ENCODE measurements at regions not wholly inside any gene's neighbourhood (a gene's known extent, or its start where the extent isn't known, plus 50 kb on each side); places are given as distances from the start of the nearest gene placed in this dataset.
"Not testable (repeated sequence)": the region's sequence is repeated elsewhere in the genome, so short reads cannot be mapped to it uniquely, and the experiment has no call there.

DNA sequence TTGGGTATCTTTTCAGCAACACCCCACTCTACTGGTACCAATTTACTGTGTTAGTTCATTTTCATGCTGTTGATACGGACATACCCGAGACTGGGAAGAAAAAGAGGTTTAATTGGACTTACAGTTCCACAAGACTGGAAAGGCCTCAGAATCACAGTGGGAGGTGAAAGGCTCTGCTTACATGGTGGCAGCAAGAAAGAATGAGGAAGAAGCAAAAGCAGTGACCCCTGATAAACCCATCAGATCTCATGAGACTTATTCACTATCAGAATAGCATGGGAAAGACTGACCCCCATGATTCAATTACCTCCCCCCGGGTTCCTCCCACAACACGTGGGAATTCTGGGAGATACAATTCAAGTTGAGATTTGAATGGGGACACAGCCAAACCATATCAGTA lies 473.1 kb downstream of the RNF144A start:
- H3K4me1 Mint-ChIP-seq (ENCODE audit: low read depth); H3K27me3 Mint-ChIP-seq; H3K9me3 Mint-ChIP-seq (ENCODE audit: low read depth); H3K4me3 Mint-ChIP-seq; H3K27ac Mint-ChIP-seq; H3K36me3 Mint-ChIP-seq: not testable (repeated sequence)

DNA sequence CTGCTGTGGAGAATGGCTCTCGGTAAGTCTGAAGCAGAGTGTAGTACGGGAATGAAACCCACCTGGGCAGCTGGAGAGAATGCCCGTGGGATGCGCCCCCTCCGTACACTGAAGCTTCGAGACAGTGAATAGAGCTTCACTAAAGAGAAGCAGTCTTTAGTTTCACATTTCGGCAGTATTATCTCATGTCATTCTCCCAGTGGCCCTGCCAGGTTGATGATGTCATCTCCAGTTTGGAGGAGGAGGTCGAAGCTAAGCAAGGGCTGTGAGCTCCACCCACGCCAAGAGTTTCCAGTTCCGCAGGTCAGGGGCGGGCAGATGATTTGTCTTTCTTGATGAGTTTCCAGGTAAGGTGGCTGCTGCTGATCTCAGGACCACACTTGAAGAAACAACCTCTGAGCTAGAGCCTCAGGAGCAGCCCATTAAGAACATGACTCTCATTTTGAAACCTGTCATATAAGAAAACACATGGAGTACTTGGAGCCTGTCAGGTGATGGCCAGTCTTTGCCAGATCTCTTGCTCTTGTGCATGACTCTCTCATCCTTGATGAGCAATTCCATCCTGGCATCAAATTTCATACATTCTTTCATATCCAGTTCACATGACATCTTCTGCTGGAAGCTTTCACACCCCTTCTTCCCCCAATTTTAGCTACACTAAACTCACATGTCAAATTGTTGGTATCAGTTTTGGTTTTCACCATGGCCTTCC lies 475.0 kb downstream of the RNF144A start:
- no peak overlapping the region for H3K4me3 Mint-ChIP-seq
- H3K9me3 Mint-ChIP-seq (ENCODE audit: low read depth): no peaks in the 10 kb centered on the region
- no peaks in the 10 kb centered on the region for H3K36me3 Mint-ChIP-seq
- H3K27ac Mint-ChIP-seq: no peak overlapping the region
- no peaks in the 10 kb centered on the region for H3K4me1 Mint-ChIP-seq (ENCODE audit: low read depth)
- no peaks in the 10 kb centered on the region for H3K27me3 Mint-ChIP-seq

DNA sequence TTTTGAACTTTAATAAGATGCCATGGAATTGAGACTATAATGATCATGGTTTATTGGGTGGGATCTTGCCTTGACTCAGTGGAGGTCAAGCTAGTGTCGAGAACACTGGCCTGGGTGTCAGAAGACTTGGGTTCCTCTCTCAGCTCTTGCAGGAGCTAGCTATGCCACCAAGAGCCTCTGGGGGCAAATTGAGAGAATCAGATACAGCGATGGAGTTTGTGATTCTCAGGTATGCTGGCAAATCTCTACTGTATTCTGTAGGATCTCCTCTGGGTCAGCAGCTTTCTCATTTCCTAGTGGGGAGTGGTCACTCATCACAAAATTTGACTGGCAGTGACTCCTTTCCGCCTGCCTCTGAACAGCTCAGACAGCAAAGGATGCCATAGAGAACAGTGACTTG lies 477.0 kb downstream of the RNF144A start:
- Mint-ChIP-seq H3K9me3 (ENCODE audit: low read depth) (no peaks in the 10 kb centered on the region), H3K36me3 (no peaks in the 10 kb centered on the region), H3K27me3 (no peaks in the 10 kb centered on the region), H3K4me3 (no peak overlapping the region), H3K4me1 (ENCODE audit: low read depth) (no peaks in the 10 kb centered on the region), H3K27ac (no peak overlapping the region)

DNA sequence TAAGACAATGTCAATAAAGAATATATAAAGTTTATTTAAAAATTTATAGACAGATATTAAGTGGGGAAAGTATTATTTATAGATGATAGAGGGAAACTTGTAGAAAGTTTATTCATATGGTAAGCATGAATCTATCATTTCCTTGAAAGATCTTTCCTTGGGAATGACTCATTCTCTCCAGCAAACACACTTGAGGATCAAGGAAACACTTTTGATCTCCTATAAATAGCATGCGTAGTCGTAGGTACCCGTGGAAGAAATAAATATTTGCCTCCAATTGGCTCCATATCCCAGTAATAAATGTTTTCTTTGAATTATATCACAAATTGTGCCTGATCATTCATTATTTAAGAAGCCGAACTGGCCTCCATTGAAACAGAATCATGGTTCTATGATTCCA lies 483.4 kb downstream of the RNF144A start:
- Mint-ChIP-seq H3K4me3 (no peak overlapping the region), H3K4me1 (ENCODE audit: low read depth) (peaks cover 18% of the 10 kb centered on the region), H3K27ac (no peak overlapping the region), H3K9me3 (ENCODE audit: low read depth) (no peaks in the 10 kb centered on the region), H3K27me3 (peaks cover 11% of the 10 kb centered on the region), H3K36me3 (no peaks in the 10 kb centered on the region)

DNA sequence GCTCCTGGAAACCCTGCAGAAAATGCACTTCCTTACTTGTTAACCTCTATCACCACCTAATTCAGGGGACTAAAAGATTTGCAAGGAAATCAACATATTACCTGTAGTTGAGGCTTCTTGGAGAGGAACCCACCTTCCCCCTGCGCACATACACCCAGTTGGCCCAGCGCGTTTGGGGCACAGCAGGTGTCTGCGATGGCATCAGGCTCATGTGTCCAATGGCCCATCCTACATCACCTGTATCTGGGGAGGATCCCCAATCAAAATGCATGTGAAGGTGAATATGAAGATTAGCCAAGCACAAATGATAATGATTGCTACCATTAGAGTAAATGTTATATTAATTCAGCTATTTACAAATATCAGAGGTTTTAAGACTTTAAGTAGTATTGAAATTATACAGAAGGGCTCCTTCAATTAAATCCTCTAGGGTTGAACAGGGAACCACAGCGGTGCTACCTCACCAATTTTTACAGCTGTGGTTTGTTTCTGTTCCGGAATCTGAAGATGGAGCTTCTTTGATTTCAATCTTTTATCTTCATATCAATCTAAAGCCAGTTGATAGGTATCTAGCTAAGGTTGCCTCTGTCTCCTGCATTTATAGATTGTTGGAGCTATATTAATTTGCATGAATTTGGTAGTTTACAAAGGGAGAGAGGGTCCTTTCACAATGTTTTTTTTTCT lies 486.0 kb downstream of the RNF144A start:
- peaks cover 18% of the 10 kb centered on the region for H3K4me1 Mint-ChIP-seq (ENCODE audit: low read depth)
- H3K9me3 Mint-ChIP-seq (ENCODE audit: low read depth): no peaks in the 10 kb centered on the region
- peak overlapping the region; percentile 31 for H3K27ac Mint-ChIP-seq
- peaks cover 24% of the 10 kb centered on the region for H3K27me3 Mint-ChIP-seq
- no peaks in the 10 kb centered on the region for H3K36me3 Mint-ChIP-seq
- no peak overlapping the region for H3K4me3 Mint-ChIP-seq

DNA sequence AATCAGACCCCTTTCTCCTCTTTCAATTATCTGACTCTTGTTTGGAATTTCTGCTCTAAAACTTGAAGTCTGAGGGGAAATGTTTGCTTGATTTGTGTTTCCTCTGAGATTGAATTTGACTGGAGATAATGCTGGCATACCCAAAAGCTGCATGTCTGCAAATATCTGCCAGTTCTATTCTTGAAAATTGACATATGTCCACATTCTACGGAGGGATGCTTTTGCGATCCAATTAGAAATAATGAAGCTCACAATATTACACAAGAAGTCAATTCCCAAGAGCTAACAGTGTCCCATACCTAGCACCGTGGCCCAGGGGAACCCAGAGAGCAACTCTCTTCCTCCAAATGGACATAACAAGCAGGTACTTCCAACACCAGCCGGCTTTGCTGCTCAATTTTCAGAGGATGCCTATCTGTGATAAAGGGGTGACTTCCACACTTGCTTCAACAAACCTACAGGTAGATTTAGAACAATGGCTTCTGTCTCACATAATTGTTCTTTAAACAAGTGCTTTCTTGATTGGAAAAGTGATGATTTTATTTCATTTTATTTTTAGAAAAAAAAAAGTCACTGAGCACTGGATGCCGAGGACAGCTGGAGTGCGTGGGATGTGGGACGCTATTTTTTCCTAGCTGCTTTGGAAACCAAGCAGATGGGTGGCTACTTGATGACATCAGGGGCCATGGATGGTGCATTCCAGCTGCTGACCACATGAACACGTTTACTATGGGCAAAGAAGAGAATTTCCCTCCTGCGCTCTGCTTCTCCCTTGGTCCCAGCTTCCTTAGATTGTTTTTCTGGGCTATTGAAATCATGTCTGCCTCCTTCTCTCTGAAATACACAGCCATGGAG lies 488.9 kb downstream of the RNF144A start:
- peaks cover 22% of the 10 kb centered on the region for H3K27me3 Mint-ChIP-seq
- H3K36me3 Mint-ChIP-seq: no peaks in the 10 kb centered on the region
- no peak overlapping the region for H3K27ac Mint-ChIP-seq
- peaks cover 18% of the 10 kb centered on the region for H3K4me1 Mint-ChIP-seq (ENCODE audit: low read depth)
- no peaks in the 10 kb centered on the region for H3K9me3 Mint-ChIP-seq (ENCODE audit: low read depth)
- H3K4me3 Mint-ChIP-seq: no peak overlapping the region

DNA sequence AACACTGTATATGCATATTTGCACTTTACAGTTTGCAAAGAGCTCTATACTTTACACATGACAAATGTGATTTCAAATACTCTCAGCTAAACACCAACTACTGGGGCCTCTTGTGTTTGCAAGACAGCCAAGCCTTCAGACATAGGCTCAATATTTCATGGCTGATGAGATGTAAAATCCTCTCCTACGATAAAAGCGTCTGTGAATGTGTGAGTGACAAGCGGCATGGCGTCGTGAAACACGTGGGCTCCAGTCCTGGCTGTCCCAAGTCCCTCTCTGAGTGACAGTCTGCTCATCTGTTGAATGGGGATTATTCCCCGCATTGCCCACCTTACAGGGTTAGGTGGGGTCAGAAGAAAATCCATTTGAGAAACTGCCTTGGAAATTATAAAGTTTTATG lies 489.8 kb downstream of the RNF144A start:
- H3K4me3 Mint-ChIP-seq: no peak overlapping the region
- peaks cover 20% of the 10 kb centered on the region for H3K27me3 Mint-ChIP-seq
- peaks cover 18% of the 10 kb centered on the region for H3K4me1 Mint-ChIP-seq (ENCODE audit: low read depth)
- no peaks in the 10 kb centered on the region for H3K36me3 Mint-ChIP-seq
- no peak overlapping the region for H3K27ac Mint-ChIP-seq
- no peaks in the 10 kb centered on the region for H3K9me3 Mint-ChIP-seq (ENCODE audit: low read depth)

DNA sequence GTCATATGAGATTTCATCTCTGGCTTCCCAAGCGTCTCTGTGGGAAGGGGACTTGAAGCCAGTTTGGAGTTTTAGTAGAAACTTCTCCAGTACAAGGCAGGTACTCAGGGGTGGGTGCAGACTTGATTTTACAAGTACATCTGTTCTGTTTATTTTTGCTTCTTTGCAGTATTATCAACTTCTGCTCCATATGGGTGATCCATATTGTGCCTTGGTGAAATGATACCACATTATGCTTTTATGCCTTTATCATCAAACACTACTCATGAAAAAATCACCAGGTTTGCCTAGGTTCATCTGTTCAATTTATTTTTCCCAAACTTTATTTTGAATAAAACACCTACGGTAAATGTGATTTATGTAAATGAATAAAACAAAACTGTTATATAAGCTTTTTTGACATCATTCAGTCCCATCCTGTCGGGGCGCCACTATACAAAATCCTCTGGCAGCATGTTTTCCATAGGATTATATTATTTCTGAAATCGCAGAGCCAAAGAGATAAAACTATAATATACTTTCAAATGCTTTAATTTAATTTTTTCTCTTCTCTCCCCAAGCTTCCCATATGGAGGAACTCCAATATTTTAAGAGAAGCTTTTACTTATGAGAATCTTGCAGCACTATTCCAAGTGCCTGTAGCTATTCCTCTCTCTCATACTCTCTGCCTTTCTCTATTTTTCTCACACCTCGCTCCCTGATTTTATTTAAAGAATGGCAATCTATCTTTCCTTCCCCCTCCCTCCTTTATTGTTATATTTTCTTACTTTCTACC lies 490.9 kb downstream of the RNF144A start:
- H3K9me3 Mint-ChIP-seq (ENCODE audit: low read depth): no peaks in the 10 kb centered on the region
- H3K27ac Mint-ChIP-seq: no peak overlapping the region
- peaks cover 9% of the 10 kb centered on the region for H3K4me1 Mint-ChIP-seq (ENCODE audit: low read depth)
- H3K4me3 Mint-ChIP-seq: no peak overlapping the region
- no peaks in the 10 kb centered on the region for H3K36me3 Mint-ChIP-seq
- H3K27me3 Mint-ChIP-seq: peaks cover 17% of the 10 kb centered on the region

DNA sequence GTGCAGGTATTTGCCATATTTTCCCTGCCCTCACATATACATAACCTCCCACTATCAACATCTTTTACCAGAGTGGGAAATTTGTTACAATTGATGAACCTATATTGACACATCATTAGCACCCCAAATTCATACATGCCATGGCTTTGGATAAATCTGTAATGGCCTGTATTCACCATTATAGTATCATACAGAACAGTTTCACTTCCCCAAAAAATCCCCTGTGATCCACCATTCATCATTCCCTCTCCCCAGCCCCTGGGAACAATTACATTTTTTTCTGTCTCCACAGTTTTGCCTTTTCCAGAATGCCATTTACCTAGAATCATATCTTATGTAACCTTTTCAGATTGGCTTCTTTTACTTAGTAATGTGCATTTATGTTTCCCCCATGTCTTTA lies 494.5 kb downstream of the RNF144A start:
- Mint-ChIP-seq H3K4me3 (no peak overlapping the region), H3K4me1 (ENCODE audit: low read depth) (no peaks in the 10 kb centered on the region), H3K27ac (no peak overlapping the region), H3K27me3 (peaks cover 8% of the 10 kb centered on the region), H3K9me3 (ENCODE audit: low read depth) (no peaks in the 10 kb centered on the region), H3K36me3 (no peaks in the 10 kb centered on the region)

DNA sequence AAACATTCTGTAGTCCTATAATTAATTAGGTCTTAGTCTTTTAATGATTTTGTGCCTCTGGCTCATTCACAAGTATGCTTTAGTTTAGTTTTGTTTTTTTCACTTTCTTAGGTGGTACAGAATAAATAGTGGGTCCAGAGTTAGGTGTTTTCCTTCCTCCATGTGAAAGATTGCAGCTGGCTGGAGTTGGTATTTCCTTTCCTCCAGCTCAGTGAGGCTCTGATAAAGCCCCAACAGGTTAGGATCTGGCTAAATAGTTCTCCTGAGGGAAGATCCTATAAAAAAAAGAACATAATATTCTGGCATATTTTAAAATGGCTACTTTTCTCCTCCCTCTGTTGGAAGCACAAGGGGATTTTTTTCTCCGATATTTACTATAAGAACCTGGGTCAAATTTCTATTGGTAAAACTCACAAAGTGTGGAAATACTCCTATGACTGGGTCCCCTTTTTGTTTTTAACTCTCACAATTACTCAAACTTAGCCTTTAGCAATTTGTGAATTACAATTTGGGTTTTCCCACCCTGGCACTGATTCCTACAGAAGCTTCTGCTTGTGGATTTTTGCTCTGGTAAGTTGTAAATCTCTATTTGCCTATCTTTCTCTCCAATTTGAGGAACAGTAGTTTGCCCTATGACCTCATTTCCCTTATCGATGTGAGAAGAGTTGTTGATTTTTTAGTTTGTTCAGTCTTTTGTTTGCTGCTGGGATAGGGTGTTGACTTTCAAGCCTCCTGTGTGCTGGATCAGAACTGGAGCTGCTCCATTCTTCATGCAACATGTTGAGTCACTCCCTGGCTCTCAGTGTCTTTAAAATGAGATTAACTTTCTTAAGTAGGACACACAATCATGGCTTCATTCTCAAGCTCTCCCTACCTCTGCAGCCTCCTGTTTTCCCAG lies 500.9 kb downstream of the RNF144A start:
- H3K27ac Mint-ChIP-seq: no peak overlapping the region
- peaks cover 2% of the 10 kb centered on the region for H3K27me3 Mint-ChIP-seq
- peaks cover 3% of the 10 kb centered on the region for H3K4me1 Mint-ChIP-seq (ENCODE audit: low read depth)
- peaks cover 11% of the 10 kb centered on the region for H3K36me3 Mint-ChIP-seq
- H3K4me3 Mint-ChIP-seq: no peak overlapping the region
- peaks cover 5% of the 10 kb centered on the region for H3K9me3 Mint-ChIP-seq (ENCODE audit: low read depth)

DNA sequence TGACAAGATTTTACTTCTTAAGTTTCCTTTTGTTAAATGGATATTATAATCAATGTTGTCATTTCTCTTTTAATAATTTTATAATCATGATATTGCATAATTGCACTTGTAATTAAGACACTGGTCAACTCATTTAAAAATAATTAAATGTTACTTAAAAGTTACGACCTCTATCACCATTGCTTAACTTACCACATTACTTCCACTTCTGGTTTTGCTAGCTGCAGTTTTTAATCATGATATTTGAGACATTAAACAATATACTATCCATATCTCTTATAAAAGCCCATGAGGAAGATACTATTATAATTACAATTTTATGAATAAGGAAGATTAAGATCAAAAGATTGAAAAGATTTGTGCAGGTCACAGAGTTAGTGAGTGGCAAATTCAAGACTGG lies 502.0 kb downstream of the RNF144A start:
- Mint-ChIP-seq H3K9me3 (ENCODE audit: low read depth) (peaks cover 5% of the 10 kb centered on the region), H3K36me3 (peaks cover 11% of the 10 kb centered on the region), H3K27ac (no peak overlapping the region), H3K4me1 (ENCODE audit: low read depth) (peaks cover 3% of the 10 kb centered on the region), H3K4me3 (no peak overlapping the region), H3K27me3 (peaks cover 2% of the 10 kb centered on the region)

DNA sequence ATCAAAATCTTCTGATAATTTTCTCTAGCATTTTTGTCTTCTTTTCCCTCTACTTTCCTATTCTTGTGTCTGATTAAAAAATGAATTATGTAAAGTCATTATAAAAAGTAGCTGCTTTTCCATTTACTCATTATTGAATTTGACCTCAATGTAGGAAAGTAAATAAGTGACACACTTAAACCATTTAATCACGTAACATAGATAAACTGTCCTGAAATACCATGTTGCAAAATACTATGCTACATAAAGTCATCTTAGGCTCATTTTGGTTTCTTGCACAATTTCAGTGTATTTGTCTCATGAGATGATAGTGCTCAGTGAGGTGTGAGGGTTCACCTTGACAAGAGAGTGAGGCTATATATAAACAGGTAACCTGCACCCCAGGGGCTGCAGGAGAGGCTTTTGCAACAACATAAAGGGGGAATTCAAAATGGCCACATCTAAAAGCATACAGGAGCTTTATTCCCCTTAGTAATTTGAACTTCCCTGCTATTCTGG lies 502.7 kb downstream of the RNF144A start:
- Mint-ChIP-seq H3K27ac (no peak overlapping the region), H3K27me3 (peaks cover 2% of the 10 kb centered on the region), H3K9me3 (ENCODE audit: low read depth) (peaks cover 5% of the 10 kb centered on the region), H3K4me1 (ENCODE audit: low read depth) (peaks cover 3% of the 10 kb centered on the region), H3K36me3 (peaks cover 11% of the 10 kb centered on the region), H3K4me3 (no peak overlapping the region)

DNA sequence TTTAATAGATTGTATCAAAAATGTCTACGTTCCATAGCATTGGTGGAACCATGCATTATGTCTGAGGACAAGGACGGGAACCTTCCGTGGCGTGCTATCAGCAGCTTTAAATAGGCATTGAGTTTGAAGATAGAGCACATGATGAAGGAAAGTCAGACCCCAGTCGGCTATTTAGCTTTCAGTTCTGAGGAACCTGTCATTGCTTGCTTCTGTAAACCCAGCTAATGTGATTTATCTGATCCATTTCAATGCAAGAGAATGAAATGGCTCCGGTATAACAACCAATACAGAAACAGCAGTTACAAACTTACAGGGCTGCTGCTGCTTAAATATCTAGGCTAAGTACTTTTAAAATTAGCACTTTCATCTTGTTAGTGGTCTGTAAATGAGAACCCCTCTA lies 503.3 kb downstream of the RNF144A start:
- H3K27ac Mint-ChIP-seq: no peak overlapping the region
- H3K4me3 Mint-ChIP-seq: no peak overlapping the region
- H3K27me3 Mint-ChIP-seq: peaks cover 2% of the 10 kb centered on the region
- peaks cover 3% of the 10 kb centered on the region for H3K4me1 Mint-ChIP-seq (ENCODE audit: low read depth)
- peaks cover 11% of the 10 kb centered on the region for H3K36me3 Mint-ChIP-seq
- peaks cover 5% of the 10 kb centered on the region for H3K9me3 Mint-ChIP-seq (ENCODE audit: low read depth)

DNA sequence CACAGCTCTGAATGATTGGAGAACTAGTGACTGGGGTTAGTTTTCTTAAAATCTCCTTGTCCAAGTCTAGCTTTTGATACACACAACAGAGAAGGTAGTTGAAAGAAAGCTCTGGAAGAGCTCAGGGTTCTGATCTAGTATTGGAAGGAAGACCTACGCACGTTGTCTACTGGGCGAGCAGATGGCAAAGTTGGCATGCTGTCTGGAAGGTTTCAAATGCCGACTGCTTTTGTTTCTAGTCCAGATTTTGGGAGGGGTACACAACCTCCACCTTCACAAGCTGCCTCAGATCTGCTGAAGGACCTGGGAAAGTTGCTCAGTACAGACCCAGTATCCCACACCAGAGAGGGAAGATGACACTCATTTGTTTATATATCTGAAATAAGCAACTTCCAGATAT lies 507.3 kb downstream of the RNF144A start:
- Mint-ChIP-seq H3K9me3 (ENCODE audit: low read depth) (no peaks in the 10 kb centered on the region), H3K27ac (no peak overlapping the region), H3K4me3 (no peak overlapping the region)

More for the DNA sequence above, 507.3 kb downstream of the RNF144A start:
- Mint-ChIP-seq H3K27me3 (peaks cover 2% of the 10 kb centered on the region), H3K4me1 (ENCODE audit: low read depth) (peaks cover 26% of the 10 kb centered on the region), H3K36me3 (no peaks in the 10 kb centered on the region)
